Stomach (tissue), 8 donors: ENCODE measurements at regions not wholly inside any gene's neighbourhood (a gene's known extent, or its start where the extent isn't known, plus 50 kb on each side); places are given as distances from the start of the nearest gene placed in this dataset.

Experiments used
- DNase-seq, 2 donors: peaks; one replicate each; pipeline versions ENCODE4 v3.0.0 to v3.0.0-alpha.2; 2013 to 2019
- H3K27ac ChIP-seq, 5 donors: fragments of 200-600 bp in 4 of 5; sonication (generic) in 4 of 5; one replicate each; pipeline ENCODE4 v1.5.1; 2013 to 2019; ENCODE audit warnings: mild to moderate bottlenecking in 1 of 5, moderate library complexity in 1 of 5
- H3K27me3 ChIP-seq, 3 donors: fragments of 200-600 bp; sonication (generic); one replicate each; pipeline ENCODE4 v1.5.1; 2017 to 2019; ENCODE audit warnings: mixed run types in 1 of 3
- H3K36me3 ChIP-seq, 4 donors: fragments of 200-600 bp; sonication (generic); 1 replicate in 3 of 4; 2 replicates in 1 of 4; pipeline ENCODE4 v1.5.1; 2016 to 2019
- H3K4me1 ChIP-seq, 4 donors: fragments of 200-600 bp; sonication (generic); one replicate each; pipeline ENCODE4 v1.5.1; 2016 to 2019
- H3K4me3 ChIP-seq, 4 donors: fragments of 200-600 bp; sonication (generic) in 3 of 4; one replicate each; pipeline ENCODE4 v1.5.1; 2016 to 2019; ENCODE audit warnings: mild to moderate bottlenecking in 1 of 4
- H3K9me3 ChIP-seq, 4 donors: fragments of 200-600 bp; sonication (generic); one replicate each; pipeline ENCODE4 v1.5.1; 2016 to 2019
- CTCF ChIP-seq, 7 experiments: fragments of 450-650 bp in 4 of 7; fragments of 200-600 bp in 3 of 7; sonication (generic) in 3 of 7; IDR thresholded peaks; one replicate each; pipeline ENCODE4 v1.5.1; 2016 to 2019; ENCODE audit warnings: antibody characterized with exemption in 7 of 7, control low read depth in 2 of 7, mild to moderate bottlenecking in 1 of 7
- EP300 ChIP-seq: sonication (generic); formaldehyde crosslinking; IDR thresholded peaks from one replicate; pipeline ENCODE4 v1.6.1; 2017; ENCODE audit warnings: antibody characterized with exemption
- POLR2A ChIP-seq, 4 donors: fragments of 450-650 bp; IDR thresholded peaks; one replicate each; pipeline ENCODE4 v1.6.1; 2016; ENCODE audit warnings: antibody characterized with exemption in 4 of 4, control low read depth in 2 of 4, mild to moderate bottlenecking in 1 of 4, moderate library complexity in 1 of 4
- POLR2AphosphoS5 ChIP-seq, 3 donors: sonication (generic); formaldehyde crosslinking; IDR thresholded peaks; one replicate each; pipeline ENCODE4 v1.6.1; 2016; ENCODE audit warnings: antibody characterized with exemption in 3 of 3
- WGBS, 5 donors: extraction: QIAGEN DNeasy Blood & Tissue Kit in 3 of 5; methylation state at CpG; one replicate each; pipeline versions ENCODE4 v1.1.5 to v1.1.7; 2013 to 2018; 5-methylcytosine and 5-hydroxymethylcytosine counted together
- intact Hi-C: fragments of 100-400 bp; cut with DNase I; formaldehyde crosslinking; loops from one replicate; pipeline ENCODE4 v1.15.1; 2023; ENCODE audit warnings: low total_unique reads
- donor health status: healthy with polysubstance abuse.
- donor health status: Bipolar disorder and iron deficiency.
- donor health status: healthy.

GRCh38 chr7:56578612-56579011 lies 462.4 kb upstream of the NUPR2 start:
- Histone ChIP-seq H3K4me1 (no peaks in the 10 kb centered on the region), H3K4me3 (no peak overlapping the region), H3K9me3 (peaks cover 0 to 61% (median 26%) of the 10 kb centered on the region in 4 donors), H3K36me3 (no peaks in the 10 kb centered on the region), H3K27ac (no peak overlapping the region), H3K27me3 (no peaks in the 10 kb centered on the region)
- 24 to 30% (median 27%) methylated on average over 2 of the region's 2 CpGs for WGBS, 5 donors
- no peak for TF ChIP-seq POLR2AphosphoS5 (IDR thresholded peaks at IDR 0.05)
- no peak for TF ChIP-seq CTCF (IDR thresholded peaks at IDR 0.05)
- no peak for TF ChIP-seq POLR2A (IDR thresholded peaks at IDR 0.05)
- no peak for TF ChIP-seq EP300
- intact Hi-C loops: no loop called here
- no peak for DNase-seq

GRCh38 chr7:56570968-56571367 lies 454.8 kb upstream of the NUPR2 start:
- H3K9me3 ChIP-seq: peaks cover 0 to 80% (median 62%) of the 10 kb centered on the region in 4 donors
- DNase-seq: no peak
- no peaks in the 10 kb centered on the region for H3K27me3 ChIP-seq
- intact Hi-C loops: no loop called here
- no peak overlapping the region for H3K27ac ChIP-seq
- no peaks in the 10 kb centered on the region for H3K4me1 ChIP-seq
- TF ChIP-seq CTCF (IDR thresholded peaks at IDR 0.05) (no peak), EP300 (no peak)
- no peak overlapping the region for H3K4me3 ChIP-seq
- 59 to 86% (median 84%) methylated on average over 1 of the region's 1 CpG for WGBS, 5 donors
- H3K36me3 ChIP-seq: no peaks in the 10 kb centered on the region

GRCh38 chr7:56538541-56539429 lies 422.6 kb upstream of the NUPR2 start:
- TF ChIP-seq POLR2AphosphoS5 (IDR thresholded peaks at IDR 0.05) (no peak), CTCF (IDR thresholded peaks at IDR 0.05) (no peak), POLR2A (IDR thresholded peaks at IDR 0.05) (no peak), EP300 (no peak)

DNA sequence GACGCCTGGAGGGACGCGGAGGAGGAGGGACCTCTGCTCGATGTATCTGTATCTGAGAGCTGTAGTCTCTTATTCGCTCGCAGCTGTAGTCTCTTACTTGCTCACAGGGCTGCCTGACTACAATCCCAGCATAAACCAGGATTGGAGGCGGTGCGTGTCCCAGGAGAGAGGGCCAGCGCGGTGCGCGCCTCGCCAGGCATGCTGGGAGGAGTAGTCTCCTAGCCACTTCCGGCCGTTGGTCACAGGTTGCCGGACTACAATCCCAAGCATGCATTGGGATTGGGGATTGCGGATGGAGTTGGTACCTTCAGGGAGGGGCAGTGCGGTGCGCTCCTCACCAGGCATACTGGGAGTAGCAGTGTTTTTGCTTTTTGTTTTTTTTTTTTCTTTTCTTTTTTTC lies 421.7 kb upstream of the NUPR2 start:
- peaks cover 9 to 91% (median 75%) of the 10 kb centered on the region in 4 donors for H3K9me3 ChIP-seq
- no peaks in the 10 kb centered on the region for H3K36me3 ChIP-seq
- TF ChIP-seq POLR2AphosphoS5 (IDR thresholded peaks at IDR 0.05): no peak
- TF ChIP-seq POLR2A (IDR thresholded peaks at IDR 0.05): no peak
- no peak overlapping the region for H3K27ac ChIP-seq
- no peaks in the 10 kb centered on the region for H3K4me1 ChIP-seq
- intact Hi-C loops: no loop called here
- peak overlapping the region in 1 of 4 donors; percentile 11 for H3K4me3 ChIP-seq
- WGBS, 5 donors: 19 to 32% (median 21%) methylated on average over 19 of the region's 19 CpGs
- H3K27me3 ChIP-seq: peaks cover 0 to 8% (median 0%) of the 10 kb centered on the region in 3 donors
- no peak for DNase-seq

More at GRCh38 chr7:56538541-56539429, 422.6 kb upstream of the NUPR2 start:
- H3K9me3 ChIP-seq: peaks cover 9 to 90% (median 81%) of the 10 kb centered on the region in 4 donors
- H3K27me3 ChIP-seq: peaks cover 0 to 8% (median 0%) of the 10 kb centered on the region in 3 donors
- no peak overlapping the region for H3K4me3 ChIP-seq
- H3K4me1 ChIP-seq: no peaks in the 10 kb centered on the region
- WGBS, 5 donors: 42 to 59% (median 44%) methylated on average over 36 to 37 of the region's 37 CpGs
- intact Hi-C loops: no loop called here
- no peak overlapping the region for H3K27ac ChIP-seq
- no peak for DNase-seq
- H3K36me3 ChIP-seq: no peaks in the 10 kb centered on the region

DNA sequence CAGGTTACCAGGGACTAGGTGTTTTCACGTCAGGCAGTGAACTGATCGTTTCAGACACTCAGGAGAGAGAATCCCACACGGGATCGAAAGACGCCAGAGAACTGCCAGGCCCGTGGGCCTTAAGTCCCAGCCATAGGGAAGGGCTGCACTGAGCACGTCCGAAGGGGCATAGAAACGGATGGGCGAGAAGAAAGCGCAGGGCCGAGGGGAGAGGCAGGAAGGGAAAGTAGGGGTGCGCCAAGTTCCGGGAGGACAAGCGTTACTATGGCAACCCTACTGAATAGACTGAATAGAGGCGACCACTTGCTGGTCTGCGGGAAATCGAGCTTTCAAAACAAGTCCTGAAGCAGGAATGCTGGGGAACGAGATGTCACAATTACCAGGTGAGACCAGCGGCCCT lies 421.3 kb upstream of the NUPR2 start:
- intact Hi-C loops: no loop called here
- H3K4me1 ChIP-seq: no peaks in the 10 kb centered on the region
- no peak for DNase-seq
- H3K27me3 ChIP-seq: peaks cover 0 to 8% (median 0%) of the 10 kb centered on the region in 3 donors
- no peaks in the 10 kb centered on the region for H3K36me3 ChIP-seq
- no peak for TF ChIP-seq POLR2AphosphoS5 (IDR thresholded peaks at IDR 0.05)
- no peak for TF ChIP-seq POLR2A (IDR thresholded peaks at IDR 0.05)
- TF ChIP-seq CTCF (IDR thresholded peaks at IDR 0.05): no peak
- no peak for TF ChIP-seq EP300
- H3K9me3 ChIP-seq: peaks cover 9 to 91% (median 74%) of the 10 kb centered on the region in 4 donors
- peak overlapping the region in 1 of 4 donors; percentile 11 for H3K4me3 ChIP-seq
- 31 to 44% (median 35%) methylated on average over 20 of the region's 20 CpGs for WGBS, 5 donors
- no peak overlapping the region for H3K27ac ChIP-seq
